Hippocampal formation (tissue), 2 donors: ENCODE measurements at regions not wholly inside any gene's neighbourhood (a gene's known extent, or its start where the extent isn't known, plus 50 kb on each side); places are given as distances from the start of the nearest gene placed in this dataset.
"Not testable (repeated sequence)": the region's sequence is repeated elsewhere in the genome, so short reads cannot be mapped to it uniquely, and the experiment has no call there.

Source experiments
- DNase-seq, 2 donors: peaks; one replicate each; lab custom pipeline; 2025; lab: John Stamatoyannopoulos, UW

DNA sequence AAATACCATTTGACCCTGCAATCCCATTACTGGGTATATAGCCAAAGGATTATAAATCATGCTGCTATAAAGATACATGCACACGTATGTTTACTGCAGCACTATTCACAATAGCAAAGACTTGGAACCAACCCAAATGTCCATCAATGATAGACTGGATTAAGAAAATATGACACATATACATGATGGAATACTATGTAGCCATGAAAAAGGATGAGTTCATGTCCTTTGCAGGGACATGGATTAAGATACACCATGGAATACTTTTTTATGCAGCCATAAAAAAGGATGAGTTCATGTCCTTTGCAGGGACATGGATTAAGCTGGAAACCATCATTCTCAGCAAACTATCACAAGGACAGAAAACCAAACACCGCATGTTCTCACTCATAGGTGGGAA is 226.8 kb upstream of the CTNND2 start:
- DNase-seq = not testable (repeated sequence)

DNA sequence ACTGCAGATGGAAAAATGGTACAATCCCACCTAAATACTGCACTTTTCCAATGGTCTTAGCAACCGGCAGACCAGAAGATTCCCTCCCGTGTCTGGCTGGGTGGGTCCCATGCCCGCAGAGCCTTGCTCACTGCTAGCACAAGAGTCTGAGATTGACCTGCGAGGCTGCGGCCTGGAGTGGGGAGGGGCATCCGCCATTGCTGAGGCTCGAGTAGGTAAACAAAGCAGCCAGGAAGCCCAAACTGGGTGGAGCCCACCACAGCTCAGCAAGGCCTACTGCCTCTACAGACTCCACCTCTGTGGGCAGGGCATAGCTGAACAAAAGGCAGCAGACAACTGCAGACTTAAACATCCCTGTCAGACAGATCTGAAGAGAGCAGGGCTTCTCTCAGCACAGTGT is 221.6 kb upstream of the CTNND2 start:
- DNase-seq = no peak

GRCh38 chr5:12119657-12120056 is 215.4 kb upstream of the CTNND2 start:
- DNase-seq = no peak

DNA sequence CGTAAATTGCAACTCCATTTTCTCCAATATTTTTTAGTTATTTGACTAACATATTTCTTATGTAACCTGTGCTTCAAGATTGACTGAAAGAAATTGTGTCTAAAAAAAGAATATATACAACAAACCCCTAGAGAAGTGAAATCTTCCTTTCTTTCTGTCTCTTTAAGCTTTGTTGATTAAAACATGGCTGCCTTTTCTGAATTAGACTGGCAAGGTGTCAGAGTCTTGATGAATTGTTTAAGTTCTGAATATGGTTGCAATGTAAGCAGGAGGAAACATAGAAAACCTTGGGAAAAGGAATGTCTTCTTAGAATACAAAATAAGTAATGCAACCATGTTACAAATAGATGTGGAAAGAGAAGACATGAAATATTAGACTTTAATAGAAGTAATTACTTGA is 209.8 kb upstream of the CTNND2 start:
- no peak for DNase-seq

GRCh38 chr5:12113062-12113461 is 208.8 kb upstream of the CTNND2 start:
- no peak for DNase-seq

- no peak for DNase-seq
These were observed 207.0 kb upstream of the CTNND2 start for GRCh38 chr5:12111261-12111660.

DNA sequence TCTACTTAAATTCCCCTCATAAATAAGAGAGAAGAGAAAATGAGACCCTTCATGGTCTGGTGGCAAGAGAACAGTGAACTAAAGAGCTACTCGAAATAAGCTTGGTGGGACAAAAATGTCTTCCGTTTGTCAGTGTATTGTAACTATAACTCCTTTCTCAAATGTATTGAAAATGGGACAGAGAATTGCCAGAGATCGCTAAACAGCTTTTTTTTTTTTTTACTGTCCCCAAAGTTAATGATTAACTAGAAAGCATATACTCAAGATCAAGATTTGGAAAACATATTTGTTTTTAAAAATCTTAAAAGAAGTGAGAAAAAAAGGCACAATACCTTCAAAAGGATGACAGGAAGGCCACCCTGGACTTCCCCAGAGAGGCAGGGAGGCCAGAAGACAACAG is 206.4 kb upstream of the CTNND2 start:
- no peak for DNase-seq

DNA sequence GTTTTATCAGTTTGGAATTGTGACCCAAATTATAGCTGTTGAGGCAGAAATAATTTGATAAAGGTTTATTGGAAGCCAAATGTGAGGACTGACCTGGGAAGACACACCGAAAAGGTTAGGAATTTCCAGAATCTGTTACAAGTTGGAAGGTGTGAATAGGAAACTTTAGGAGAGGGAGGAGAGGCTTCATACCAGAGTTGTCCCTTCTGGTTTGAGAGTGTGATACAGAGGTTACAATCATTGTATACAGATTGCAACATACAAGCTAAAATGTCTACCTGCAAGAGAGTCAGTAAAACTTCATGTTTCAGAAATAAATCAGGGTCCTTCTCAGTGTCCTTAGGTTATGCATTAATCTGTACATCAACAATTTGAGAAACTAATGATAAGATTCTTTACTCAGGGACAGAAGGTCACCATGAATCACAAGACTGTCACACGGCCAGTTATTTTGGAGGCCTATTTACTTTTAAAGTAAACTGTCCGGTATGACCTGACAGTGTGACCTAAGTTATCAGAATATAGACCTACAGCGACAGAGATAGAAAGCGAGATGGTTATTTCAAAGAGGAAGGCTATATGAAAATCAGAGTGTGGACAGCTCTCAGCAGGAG is 204.9 kb upstream of the CTNND2 start:
- no peak for DNase-seq

DNA sequence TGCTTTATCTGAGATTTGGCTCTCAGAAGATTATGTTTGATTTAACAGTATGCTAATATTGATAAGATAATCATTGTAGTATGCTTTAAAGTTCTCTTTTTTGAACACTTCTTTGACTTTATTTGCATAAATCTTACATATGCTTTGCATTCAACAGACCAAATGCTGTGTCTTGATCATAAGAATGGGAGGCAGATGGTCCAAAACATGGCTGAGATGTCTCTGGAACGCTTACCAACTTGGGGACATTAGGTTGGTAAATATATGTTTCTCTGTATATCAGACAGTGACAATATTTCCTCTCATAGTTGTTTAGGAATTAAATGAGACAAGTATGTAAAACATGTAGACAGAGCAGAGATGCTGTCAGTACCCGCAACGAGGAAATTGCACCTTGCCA is 197.9 kb upstream of the CTNND2 start:
- DNase-seq = no peak

GRCh38 chr5:12100542-12100941 is 196.3 kb upstream of the CTNND2 start:
- no peak for DNase-seq

GRCh38 chr5:12099296-12099695 is 195.1 kb upstream of the CTNND2 start:
- DNase-seq = no peak

DNA sequence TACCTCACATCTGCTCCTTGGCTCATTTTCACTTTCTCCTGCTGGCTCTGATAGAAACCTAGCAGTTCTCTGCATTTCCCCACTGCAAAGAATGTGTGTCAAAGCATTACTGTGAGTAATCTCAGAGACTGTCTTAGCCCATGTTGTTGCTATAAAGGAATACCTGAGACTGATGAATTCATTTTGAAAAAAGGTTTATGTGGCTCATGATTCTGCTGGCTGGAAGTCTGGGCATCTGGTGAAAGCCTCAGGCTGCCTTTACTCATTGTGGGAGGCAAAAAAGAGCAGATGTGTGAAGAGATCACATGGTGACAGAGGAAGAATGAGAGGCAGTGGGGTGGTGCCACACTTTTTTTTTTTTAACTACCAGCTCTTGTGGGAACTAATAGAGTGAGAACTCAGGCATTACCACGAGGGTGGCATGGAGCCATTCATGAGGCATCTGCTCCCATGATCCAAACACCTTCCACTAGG is 191.6 kb upstream of the CTNND2 start:
- no peak for DNase-seq

- no peak for DNase-seq
These were observed 189.3 kb upstream of the CTNND2 start for GRCh38 chr5:12093586-12093985.

DNA sequence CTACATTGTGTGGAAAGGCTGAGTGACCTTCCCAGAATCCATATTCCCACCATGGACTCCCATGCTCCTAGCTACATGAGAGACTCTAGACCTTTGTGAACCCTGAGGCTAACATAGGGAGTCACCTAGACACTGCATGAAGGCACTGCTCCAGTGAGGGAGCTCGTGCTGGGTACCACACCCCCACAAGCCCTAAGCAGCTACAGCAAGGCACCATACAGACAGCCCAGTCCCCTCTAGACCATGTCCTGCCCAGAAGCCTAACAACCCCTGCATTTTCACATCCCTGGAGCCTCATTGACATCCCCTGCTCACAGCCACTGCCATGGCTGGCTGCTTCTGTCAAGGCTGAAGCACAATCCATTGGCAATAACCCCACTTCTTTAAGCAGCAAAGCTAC is 176.5 kb upstream of the CTNND2 start:
- DNase-seq = no peak

- DNase-seq = not testable (repeated sequence)
These were observed 174.0 kb upstream of the CTNND2 start for GRCh38 chr5:12078286-12078685.

DNA sequence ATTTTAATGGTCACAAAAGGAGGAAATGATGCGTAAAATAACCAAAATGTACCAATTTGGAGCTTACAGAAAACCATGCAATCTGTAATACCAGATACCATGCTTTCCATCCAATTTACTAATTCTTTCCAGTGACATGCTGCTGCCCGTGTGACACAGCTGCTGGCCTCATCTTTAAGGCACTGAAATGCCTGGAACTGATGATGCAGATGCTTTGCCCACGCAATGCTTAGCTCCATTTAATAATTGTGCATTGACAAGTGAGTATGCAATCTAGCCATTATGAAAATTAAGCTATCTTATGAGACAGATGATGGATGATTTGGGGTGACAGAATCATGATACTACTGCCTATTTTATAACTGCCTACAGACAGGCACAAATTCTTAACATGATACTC is 169.2 kb upstream of the CTNND2 start:
- DNase-seq = no peak

DNA sequence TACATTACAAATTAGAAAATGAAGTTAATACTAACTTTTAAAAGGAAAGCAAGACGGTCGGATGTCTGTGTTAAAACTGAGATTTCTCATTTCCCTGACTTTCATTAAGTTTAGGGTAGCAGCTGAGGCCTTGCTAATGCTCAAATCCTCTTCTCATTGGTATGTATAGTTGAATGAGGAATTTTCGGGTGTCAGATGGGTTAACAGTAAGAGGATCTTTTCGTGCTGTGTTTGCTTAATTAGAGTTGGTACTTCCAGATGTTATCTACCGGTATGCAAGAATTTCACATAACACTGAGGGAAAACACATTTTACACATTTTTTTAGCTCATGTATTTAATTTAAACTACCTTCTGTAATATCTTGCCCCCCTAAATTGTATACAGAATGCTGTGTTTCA is 168.2 kb upstream of the CTNND2 start:
- no peak for DNase-seq

GRCh38 chr5:12071455-12071854 is 167.2 kb upstream of the CTNND2 start:
- DNase-seq = no peak

DNA sequence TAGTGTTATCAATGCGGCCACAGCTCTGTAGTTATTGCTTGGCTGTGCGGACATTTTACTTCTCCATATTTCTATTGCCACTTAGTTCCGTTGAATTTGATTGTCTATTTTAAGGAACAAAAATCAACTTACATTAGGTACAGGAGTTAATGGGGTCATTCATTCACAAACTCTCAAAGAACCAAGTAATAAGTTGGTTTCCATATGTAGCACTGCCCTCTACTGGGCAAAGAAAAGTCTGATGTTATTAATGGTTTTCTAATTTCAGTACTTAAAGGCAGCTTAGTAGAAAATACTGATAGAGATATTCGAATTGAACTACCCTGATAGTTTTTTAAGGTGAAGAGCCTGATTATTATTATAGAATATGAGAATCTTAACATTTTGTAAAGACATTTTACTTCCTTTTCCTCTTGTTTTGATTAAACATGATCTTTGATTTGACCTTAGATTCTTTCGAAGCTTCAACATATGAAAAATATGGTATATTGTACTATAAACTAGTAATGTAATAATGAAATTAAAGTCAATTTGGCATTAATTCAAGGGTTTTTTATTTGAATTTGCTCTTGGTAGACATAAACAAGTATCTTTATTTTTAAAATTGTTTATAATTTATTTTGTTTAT is 119.5 kb upstream of the CTNND2 start:
- DNase-seq = peak in 1 of 2 donors; percentile 60

DNA sequence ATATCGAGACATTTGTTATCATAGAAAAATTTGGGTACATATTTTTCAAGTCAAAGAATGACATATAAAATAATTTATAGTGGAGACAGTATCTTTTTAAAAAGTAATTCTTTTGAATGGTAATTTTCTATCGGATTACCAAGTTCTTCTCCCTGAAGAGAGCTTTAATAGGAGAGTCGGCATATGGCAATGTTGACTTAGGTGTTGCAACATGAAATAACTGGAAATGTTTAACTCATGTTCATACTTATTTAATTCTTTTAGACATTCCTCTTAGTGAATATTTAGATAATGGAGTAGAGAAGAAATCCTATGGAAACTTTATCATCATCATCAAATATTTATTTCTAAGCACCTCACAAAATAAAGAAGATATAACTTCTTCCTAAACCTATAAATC is 118.2 kb upstream of the CTNND2 start:
- no peak for DNase-seq

DNA sequence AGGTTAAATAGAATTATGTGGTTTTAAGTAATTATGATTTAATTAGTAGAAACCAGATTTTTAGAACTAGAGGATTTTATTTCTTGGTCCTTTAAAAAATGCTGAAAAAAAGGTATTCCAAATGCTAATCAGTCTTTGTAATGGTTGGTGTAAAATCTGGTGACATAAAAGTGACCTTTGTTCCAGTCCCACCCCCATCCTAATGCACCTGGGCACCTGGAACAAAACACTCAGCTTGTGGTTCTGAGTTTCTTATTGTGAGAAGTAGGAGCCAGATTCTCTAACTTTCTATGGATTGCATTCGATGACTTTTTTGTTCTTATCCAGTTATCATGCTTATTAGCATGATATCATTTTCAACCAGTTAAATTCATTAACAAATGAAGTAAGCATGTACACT is 115.1 kb upstream of the CTNND2 start:
- no peak for DNase-seq

- no peak for DNase-seq
These were observed 112.8 kb upstream of the CTNND2 start for GRCh38 chr5:12017007-12017406.

GRCh38 chr5:12016159-12016746 is 112.0 kb upstream of the CTNND2 start:
- peak in 1 of 2 donors; percentile 14 for DNase-seq

- DNase-seq = no peak
These were observed 109.1 kb upstream of the CTNND2 start for GRCh38 chr5:12013351-12013750.
